Mesodermal cell (in vitro differentiated cells): ENCODE measurements at regions not wholly inside any gene's neighbourhood (a gene's known extent, or its start where the extent isn't known, plus 50 kb on each side); places are given as distances from the start of the nearest gene placed in this dataset.

Experiments
- H3K27ac ChIP-seq: 2 replicates; pipeline ENCODE4 v1.7.0; 2013; ENCODE audit warnings: mild to moderate bottlenecking, low read depth, low read length, moderate library complexity; ENCODE audit not compliant: severe bottlenecking
- H3K36me3 ChIP-seq: 2 replicates; pipeline ENCODE4 v1.7.1; 2013; ENCODE audit warnings: mild to moderate bottlenecking, low read length, moderate library complexity; ENCODE audit not compliant: control insufficient read depth, insufficient read depth
- H3K4me1 ChIP-seq: one replicate; pipeline ENCODE4 v1.7.1; 2013; ENCODE audit warnings: mild to moderate bottlenecking, low read length; ENCODE audit not compliant: insufficient read depth, control insufficient read depth, poor library complexity, severe bottlenecking
- H3K4me3 ChIP-seq: 2 replicates; pipeline ENCODE4 v1.7.0; 2013; ENCODE audit warnings: low read length, control low read depth, mild to moderate bottlenecking; ENCODE audit not compliant: insufficient read depth, poor library complexity, severe bottlenecking; ENCODE audit errors: extremely low read depth
- H3K9me3 ChIP-seq: 2 replicates; pipeline ENCODE4 v1.7.1; 2013; ENCODE audit warnings: mild to moderate bottlenecking, low read length, moderate library complexity; ENCODE audit not compliant: control insufficient read depth
- WGBS, 2 experiments: methylation state at CpG; one replicate each; pipeline ENCODE4 v1.1.5; 2013; ENCODE audit warnings: missing lambda C conversion rate in 2 of 2; ENCODE audit not compliant: insufficient coverage in 2 of 2; 5-methylcytosine and 5-hydroxymethylcytosine counted together

DNA sequence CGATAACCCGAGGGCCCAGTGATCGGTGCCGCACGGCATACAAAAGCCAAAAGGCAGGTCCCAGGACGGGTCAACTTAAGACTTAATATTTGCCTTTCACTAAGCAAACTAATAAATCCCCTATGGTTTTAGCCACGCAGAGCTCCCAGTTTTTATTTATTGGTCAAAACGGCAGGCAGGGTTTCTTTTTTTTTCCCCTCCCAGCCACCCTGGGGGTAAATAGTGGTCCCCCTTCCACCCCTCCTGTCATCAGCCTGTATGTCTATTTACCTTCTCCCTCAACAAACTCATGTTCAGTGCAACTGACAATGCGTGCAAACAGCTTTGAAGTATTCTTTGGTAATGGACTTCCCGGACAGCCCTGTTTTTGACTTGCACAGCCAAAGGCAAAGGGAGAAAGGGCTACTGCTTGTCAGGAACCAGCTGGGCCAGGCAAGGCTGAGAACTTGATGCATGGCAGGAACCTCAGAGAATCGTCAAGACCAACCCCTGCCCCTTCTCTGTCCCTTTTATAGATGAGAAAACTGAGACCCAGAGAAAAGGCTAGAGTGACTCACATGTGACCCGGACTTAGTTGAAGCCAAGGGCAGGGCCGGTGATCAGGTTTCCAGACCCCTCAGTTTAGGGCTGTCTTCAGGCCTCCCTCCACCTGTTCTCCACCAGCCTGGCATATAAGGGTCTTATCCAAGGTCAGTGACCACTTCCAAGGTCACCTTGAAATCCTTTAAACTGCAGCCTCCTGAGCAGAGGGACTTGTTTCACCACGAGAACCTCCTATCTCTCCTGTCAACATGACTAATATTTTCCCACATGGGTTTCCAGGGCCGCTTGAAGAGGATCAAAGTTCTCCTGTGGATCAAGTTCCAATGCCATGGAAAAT lies 279.0 kb downstream of the SOX9 start:
- Histone ChIP-seq H3K4me3 (no peak overlapping the region), H3K9me3 (no peaks in the 10 kb centered on the region), H3K27ac (no peak overlapping the region), H3K4me1 (peaks cover 21% of the 10 kb centered on the region), H3K36me3 (peaks cover 4% of the 10 kb centered on the region)
- 90 to 94% methylated on average over 8 to 15 of the region's 15 CpGs for WGBS, 2 experiments

DNA sequence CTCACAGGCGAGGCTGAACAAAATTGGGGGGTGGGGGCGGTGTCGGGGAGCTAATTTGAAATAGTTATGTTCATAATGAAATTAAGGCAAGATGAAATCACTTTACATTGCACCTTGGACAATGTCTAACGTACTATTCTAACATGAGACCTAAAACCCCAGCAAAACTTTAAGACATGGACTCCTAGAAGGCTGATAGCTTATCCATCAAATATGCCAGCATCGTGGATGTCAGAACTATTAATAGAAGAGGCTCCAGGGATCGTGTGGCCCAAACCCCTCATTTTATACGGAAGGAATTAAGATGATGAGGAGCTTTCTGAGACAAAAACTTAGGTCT lies 279.6 kb downstream of the SOX9 start:
- Histone ChIP-seq H3K9me3 (no peaks in the 10 kb centered on the region), H3K4me1 (peaks cover 27% of the 10 kb centered on the region), H3K36me3 (peaks cover 4% of the 10 kb centered on the region), H3K27ac (no peak overlapping the region), H3K4me3 (no peak overlapping the region)
- WGBS, 2 experiments: 100% methylated on average over 3 of the region's 7 CpGs

DNA sequence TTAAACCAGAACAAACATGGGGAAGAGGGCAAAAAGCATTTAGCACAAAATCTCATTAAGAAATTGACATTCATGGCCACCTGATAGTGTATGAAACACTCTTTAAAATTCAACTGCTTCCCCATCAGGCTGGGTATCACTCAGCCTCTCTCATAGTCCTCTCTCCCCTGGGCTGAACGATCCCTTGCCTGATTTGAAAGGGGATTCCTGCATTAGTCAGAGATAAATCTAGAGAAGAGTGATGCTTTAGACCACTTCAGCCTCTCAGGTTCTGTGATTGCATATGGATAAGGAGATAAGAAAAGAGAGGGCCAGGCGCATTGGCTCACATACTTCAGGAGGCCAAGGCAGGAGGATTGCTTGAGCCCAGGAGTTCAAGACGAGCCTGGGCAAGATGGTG lies 280.0 kb downstream of the SOX9 start:
- WGBS, 2 experiments: 72% methylated on average over 2 of the region's 3 CpGs; no CpG with 5 or more reads in 1 of the 2 experiments
- Histone ChIP-seq H3K27ac (no peak overlapping the region), H3K9me3 (no peaks in the 10 kb centered on the region), H3K4me1 (peaks cover 31% of the 10 kb centered on the region), H3K36me3 (peaks cover 4% of the 10 kb centered on the region), H3K4me3 (no peak overlapping the region)

DNA sequence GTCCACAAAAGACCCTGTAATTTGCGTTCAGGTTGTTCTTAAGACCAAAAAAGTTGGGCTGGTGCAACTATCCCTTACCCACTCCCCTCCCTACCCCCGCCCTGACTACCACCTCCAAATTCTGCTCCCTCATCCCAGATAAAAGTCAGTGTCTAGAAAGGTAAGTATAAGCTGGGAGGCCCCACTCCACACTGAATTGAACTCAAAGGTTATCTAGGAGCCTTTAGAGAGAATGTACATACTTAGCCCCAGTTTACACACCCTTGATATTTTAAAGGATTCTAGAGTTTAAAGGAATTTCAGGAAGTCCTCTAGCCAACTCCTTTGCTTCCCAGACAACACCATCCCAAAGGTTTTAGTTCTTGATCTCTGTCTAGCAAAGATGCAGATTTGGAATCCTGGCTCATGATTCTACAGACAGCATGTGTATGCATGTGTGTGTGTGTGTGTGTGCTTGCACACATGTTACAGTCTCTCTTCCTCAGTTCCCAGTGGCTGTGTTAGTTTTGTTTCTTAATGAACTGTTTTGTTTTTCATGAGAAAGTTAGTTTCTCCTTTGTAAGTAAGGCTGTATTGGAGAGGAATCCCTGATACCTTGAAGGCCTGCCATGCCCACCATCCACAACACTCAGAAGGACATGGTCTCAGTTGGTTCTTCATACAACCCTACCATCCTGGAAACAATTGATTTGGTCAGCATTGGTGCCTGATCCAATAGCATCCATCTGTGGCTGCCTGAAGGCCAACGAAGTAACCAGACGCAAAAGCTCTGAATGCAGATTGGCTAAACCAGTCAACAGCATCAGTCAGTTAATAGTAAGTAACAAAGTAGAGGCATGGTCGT lies 281.3 kb downstream of the SOX9 start:
- H3K4me3 ChIP-seq: no peak overlapping the region
- H3K36me3 ChIP-seq: peaks cover 4% of the 10 kb centered on the region
- H3K27ac ChIP-seq: no peak overlapping the region
- WGBS, 2 experiments: 84 to 87% methylated on average over 4 of the region's 5 CpGs
- peaks cover 36% of the 10 kb centered on the region for H3K4me1 ChIP-seq
- H3K9me3 ChIP-seq: no peaks in the 10 kb centered on the region

- H3K4me1 ChIP-seq: peaks cover 43% of the 10 kb centered on the region
- 94 to 95% methylated on average over 4 of the region's 5 CpGs for WGBS, 2 experiments
Observed at GRCh38 chr17:72402727-72403210, 281.9 kb downstream of the SOX9 start.

GRCh38 chr17:72403713-72404209 lies 282.9 kb downstream of the SOX9 start:
- H3K27ac ChIP-seq: no peak overlapping the region
- no peaks in the 10 kb centered on the region for H3K9me3 ChIP-seq
- H3K4me1 ChIP-seq: peaks cover 43% of the 10 kb centered on the region
- H3K36me3 ChIP-seq: peaks cover 4% of the 10 kb centered on the region
- WGBS, 2 experiments: 89 to 98% methylated on average over 5 of the region's 7 CpGs
- H3K4me3 ChIP-seq: no peak overlapping the region

More at GRCh38 chr17:72402727-72403210, 281.9 kb downstream of the SOX9 start:
- Histone ChIP-seq H3K27ac (no peak overlapping the region), H3K36me3 (peaks cover 4% of the 10 kb centered on the region), H3K9me3 (no peaks in the 10 kb centered on the region), H3K4me3 (no peak overlapping the region)

DNA sequence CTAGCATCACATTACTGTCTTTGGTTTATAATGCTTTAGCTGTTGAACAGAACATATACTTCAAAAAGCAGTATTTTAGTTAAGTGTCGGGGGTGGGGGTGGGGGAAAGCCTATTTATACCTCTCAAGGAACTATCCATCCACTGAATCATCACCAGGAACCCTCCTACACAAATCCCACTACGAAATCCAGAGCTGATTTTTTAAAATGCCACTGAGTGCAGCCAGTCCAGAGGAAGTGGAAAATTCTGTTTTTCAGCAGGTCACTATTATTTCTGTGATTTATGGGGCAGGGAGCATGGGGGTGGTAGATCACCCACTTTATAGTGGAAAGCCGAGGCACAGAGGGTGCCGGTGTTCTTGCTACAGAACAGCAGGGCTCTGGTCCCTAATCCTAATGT lies 284.1 kb downstream of the SOX9 start:
- H3K27ac ChIP-seq: peak overlapping the region; percentile 71
- no CpG with 5 or more reads among the region's 4 CpGs for WGBS, 2 experiments
- H3K9me3 ChIP-seq: no peaks in the 10 kb centered on the region

DNA sequence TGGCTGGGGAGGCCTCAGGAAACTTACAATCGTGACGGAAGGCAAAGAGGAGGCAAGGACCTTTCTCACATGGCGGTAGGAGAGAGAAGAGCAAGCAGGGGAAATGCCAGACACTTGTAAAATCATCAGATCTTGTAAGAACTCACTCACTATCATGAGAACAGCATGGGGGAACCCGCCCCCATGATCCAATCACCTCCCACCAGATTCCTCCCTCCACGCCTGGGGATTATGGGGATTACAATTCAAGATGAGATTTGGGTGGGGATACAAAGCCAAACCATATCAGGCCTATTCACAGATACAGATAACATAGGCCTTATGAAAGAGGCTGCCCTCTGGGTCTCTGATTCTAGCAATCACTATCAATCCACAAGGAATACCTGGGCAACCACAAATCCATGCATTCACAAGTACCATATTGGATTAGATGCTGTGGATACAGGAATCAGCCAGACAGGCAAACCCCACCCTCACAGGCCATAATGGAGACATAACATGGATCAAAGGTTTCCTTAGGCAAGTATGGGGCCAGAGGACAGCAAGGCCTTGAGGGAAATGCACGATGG lies 284.9 kb downstream of the SOX9 start:
- 82 to 92% methylated on average over 3 to 6 of the region's 6 CpGs for WGBS, 2 experiments

More for the DNA sequence above, 284.1 kb downstream of the SOX9 start:
- Histone ChIP-seq H3K4me1 (peaks cover 40% of the 10 kb centered on the region), H3K4me3 (no peak overlapping the region), H3K36me3 (peaks cover 7% of the 10 kb centered on the region)

GRCh38 chr17:72406498-72406897 lies 285.7 kb downstream of the SOX9 start:
- no CpG with 5 or more reads among the region's 1 CpG for WGBS, 2 experiments
- H3K4me3 ChIP-seq: no peak overlapping the region
- H3K36me3 ChIP-seq: peaks cover 7% of the 10 kb centered on the region
- peaks cover 32% of the 10 kb centered on the region for H3K4me1 ChIP-seq
- H3K27ac ChIP-seq: no peak overlapping the region
- no peaks in the 10 kb centered on the region for H3K9me3 ChIP-seq

More for the DNA sequence above, 284.9 kb downstream of the SOX9 start:
- Histone ChIP-seq H3K36me3 (peaks cover 7% of the 10 kb centered on the region), H3K4me3 (no peak overlapping the region), H3K9me3 (no peaks in the 10 kb centered on the region), H3K4me1 (peaks cover 34% of the 10 kb centered on the region), H3K27ac (no peak overlapping the region)

DNA sequence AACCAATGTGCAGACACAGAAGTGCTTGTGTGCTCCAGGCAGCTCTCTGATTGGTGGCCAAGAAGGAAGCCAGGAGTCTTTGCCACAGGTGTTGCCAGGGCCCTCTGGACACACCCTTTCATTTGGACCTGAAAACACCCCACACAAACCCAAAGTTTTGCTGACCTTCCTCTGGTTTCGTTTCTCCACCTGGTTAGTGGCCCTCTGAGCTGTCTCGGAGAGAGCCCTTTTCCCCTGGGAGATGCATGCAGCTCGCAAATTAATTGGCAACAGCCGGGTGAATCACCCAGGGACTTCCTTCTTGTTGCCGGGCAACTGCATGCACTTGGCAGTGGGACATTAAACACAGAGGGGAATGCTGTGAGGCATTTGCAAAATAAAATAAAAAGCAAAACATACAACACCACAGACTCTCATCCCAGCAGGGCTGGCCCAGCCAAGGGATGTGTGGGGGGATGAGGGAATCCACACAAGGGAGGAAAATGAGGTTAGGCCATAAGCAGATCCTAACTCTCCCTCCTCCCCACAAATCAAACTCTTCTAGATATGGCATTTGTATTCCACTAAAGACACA lies 286.6 kb downstream of the SOX9 start:
- WGBS, 2 experiments: 31 to 62% methylated on average over 2 to 4 of the region's 5 CpGs
- H3K4me1 ChIP-seq: peaks cover 35% of the 10 kb centered on the region
- no peaks in the 10 kb centered on the region for H3K9me3 ChIP-seq
- peak overlapping the region; percentile 62 for H3K27ac ChIP-seq
- no peak overlapping the region for H3K4me3 ChIP-seq
- peaks cover 5% of the 10 kb centered on the region for H3K36me3 ChIP-seq
